Glomerular visceral epithelial cell (primary cell): ENCODE measurements at regions not wholly inside any gene's neighbourhood (a gene's known extent, or its start where the extent isn't known, plus 50 kb on each side); places are given as distances from the start of the nearest gene placed in this dataset.
"Not testable (repeated sequence)": the region's sequence is repeated elsewhere in the genome, so short reads cannot be mapped to it uniquely, and the experiment has no call there.

Source experiments
- DNase-seq: peaks from one replicate; pipeline ENCODE4 v3.0.0-alpha.2; 2016; ENCODE audit errors: extremely low spot score

- DNase-seq: no peak
Observed at GRCh38 chr1:199901341-199901740, 126.2 kb upstream of the NR5A2 start.

- no peak for DNase-seq
Observed at GRCh38 chr1:199907361-199907760, 120.1 kb upstream of the NR5A2 start.

- no peak for DNase-seq
Observed at GRCh38 chr1:199909137-199909536, 118.4 kb upstream of the NR5A2 start.

- no peak for DNase-seq
Observed at GRCh38 chr1:199913318-199913717, 114.2 kb upstream of the NR5A2 start.

GRCh38 chr1:199914546-199914945 is 113.0 kb upstream of the NR5A2 start:
- DNase-seq: no peak

- no peak for DNase-seq
Observed at GRCh38 chr1:199918196-199918769, 109.2 kb upstream of the NR5A2 start.

- no peak for DNase-seq
Observed at GRCh38 chr1:199920635-199921034, 106.9 kb upstream of the NR5A2 start.

GRCh38 chr1:199929556-199929955 is 98.0 kb upstream of the NR5A2 start:
- DNase-seq: no peak

- DNase-seq: not testable (repeated sequence)
Observed at GRCh38 chr1:199930067-199930466, 97.4 kb upstream of the NR5A2 start.

- DNase-seq: no peak
Observed at GRCh38 chr1:199931666-199932377, 95.7 kb upstream of the NR5A2 start.

GRCh38 chr1:199932462-199932861 is 95.0 kb upstream of the NR5A2 start:
- no peak for DNase-seq

GRCh38 chr1:199936441-199936840 is 91.1 kb upstream of the NR5A2 start:
- no peak for DNase-seq

- no peak for DNase-seq
Observed at GRCh38 chr1:199937161-199937560, 90.3 kb upstream of the NR5A2 start.

GRCh38 chr1:199937661-199938060 is 89.8 kb upstream of the NR5A2 start:
- no peak for DNase-seq

GRCh38 chr1:199944986-199945385 is 82.5 kb upstream of the NR5A2 start:
- no peak for DNase-seq

- no peak for DNase-seq
Observed at GRCh38 chr1:199945591-199945990, 81.9 kb upstream of the NR5A2 start.

GRCh38 chr1:199946305-199947155 is 81.0 kb upstream of the NR5A2 start:
- DNase-seq: no peak

- DNase-seq: peak; percentile 6
Observed at GRCh38 chr1:199948587-199949280, 78.8 kb upstream of the NR5A2 start.

- DNase-seq: not testable (repeated sequence)
Observed at GRCh38 chr1:199951005-199951404, 76.5 kb upstream of the NR5A2 start.

GRCh38 chr1:199953651-199954050 is 73.9 kb upstream of the NR5A2 start:
- DNase-seq: no peak

- DNase-seq: no peak
Observed at GRCh38 chr1:199954699-199955098, 72.8 kb upstream of the NR5A2 start.

GRCh38 chr1:199955235-199955634 is 72.3 kb upstream of the NR5A2 start:
- DNase-seq: no peak
